ENCODE measurements at regions not wholly inside any gene's neighbourhood (a gene's known extent, or its start where the extent isn't known, plus 50 kb on each side); places are given as distances from the start of the nearest gene placed in this dataset.

DNA sequence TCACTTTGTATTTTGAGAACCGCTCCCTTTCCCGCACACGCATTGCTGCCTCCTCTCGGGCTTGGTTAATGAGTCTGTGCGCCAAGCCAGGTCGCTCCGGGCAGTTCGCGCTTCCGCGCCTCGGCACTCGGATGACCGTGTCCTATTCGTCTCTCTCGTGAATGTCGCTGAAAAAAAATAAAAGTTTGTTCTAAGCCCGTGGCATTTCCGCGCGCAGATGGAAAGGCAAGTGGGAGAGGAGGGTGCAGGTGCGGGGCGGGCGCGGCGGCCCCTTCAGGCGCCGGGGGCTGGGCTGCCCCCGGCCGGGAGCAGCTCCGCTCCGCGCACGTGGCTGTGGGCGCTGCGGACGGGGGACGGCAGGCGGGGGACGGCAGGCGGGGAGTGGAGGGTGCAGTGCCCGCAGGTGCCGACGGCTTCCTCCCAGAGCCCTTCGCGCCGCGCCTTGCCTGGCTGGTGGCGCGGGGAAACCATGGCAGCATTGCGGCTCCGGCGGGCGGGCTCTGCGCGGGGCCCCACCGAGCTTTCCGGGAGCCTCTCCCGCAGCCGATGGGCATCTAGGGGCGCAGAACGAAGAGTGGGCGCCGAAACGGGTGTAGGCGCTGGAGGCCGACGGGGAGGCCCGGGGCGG lies 159.6 kb upstream of the SIX2 start:
- TF ChIP-seq POLR2AphosphoS5 (IDR thresholded peaks at IDR 0.05) (peak; percentile 78), SMC3 (conservative IDR thresholded peaks at IDR 0.05; ENCODE audit: poor library complexity) (no peak), MXI1 (conservative IDR thresholded peaks at IDR 0.05; ENCODE audit: poor library complexity, severe bottlenecking) (peak; percentile 25), EZH2 (IDR thresholded peaks at IDR 0.05; ENCODE audit: borderline replicate concordance, insufficient read depth, low read length, poor library complexity, severe bottlenecking) (peak; percentile 27), EP300 (conservative IDR thresholded peaks at IDR 0.05; ENCODE audit: poor library complexity, severe bottlenecking) (no peak)
- Histone ChIP-seq H3K4me3 (ENCODE audit: low read length) (peak overlapping the region; percentile 69), H3K27me3 (ENCODE audit: insufficient read depth, low read depth, low read length) (peaks cover 86% of the 10 kb centered on the region), H3K4me2 (ENCODE audit: low read length) (peak overlapping the region; percentile 53), H3K9me2 (ENCODE audit: insufficient read depth, low read length) (no peaks in the 10 kb centered on the region), H3K9ac (ENCODE audit: low read length) (peak overlapping the region; percentile 41), H3F3A (ENCODE audit: insufficient read depth, low read length, poor library complexity, severe bottlenecking) (no peaks in the 10 kb centered on the region), H3K9me3 (ENCODE audit: low read length) (no peaks in the 10 kb centered on the region), H3K79me2 (replicated peaks; ENCODE audit: insufficient read depth, low read length) (no peaks in the 10 kb centered on the region), H3K36me3 (ENCODE audit: insufficient read depth, low read length) (no peaks in the 10 kb centered on the region), H2AFZ (ENCODE audit: low read depth, low read length) (no peak overlapping the region), H4K20me1 (ENCODE audit: insufficient read depth) (no peaks in the 10 kb centered on the region), H3K27ac (ENCODE audit: low read length) (no peak overlapping the region)

DNA sequence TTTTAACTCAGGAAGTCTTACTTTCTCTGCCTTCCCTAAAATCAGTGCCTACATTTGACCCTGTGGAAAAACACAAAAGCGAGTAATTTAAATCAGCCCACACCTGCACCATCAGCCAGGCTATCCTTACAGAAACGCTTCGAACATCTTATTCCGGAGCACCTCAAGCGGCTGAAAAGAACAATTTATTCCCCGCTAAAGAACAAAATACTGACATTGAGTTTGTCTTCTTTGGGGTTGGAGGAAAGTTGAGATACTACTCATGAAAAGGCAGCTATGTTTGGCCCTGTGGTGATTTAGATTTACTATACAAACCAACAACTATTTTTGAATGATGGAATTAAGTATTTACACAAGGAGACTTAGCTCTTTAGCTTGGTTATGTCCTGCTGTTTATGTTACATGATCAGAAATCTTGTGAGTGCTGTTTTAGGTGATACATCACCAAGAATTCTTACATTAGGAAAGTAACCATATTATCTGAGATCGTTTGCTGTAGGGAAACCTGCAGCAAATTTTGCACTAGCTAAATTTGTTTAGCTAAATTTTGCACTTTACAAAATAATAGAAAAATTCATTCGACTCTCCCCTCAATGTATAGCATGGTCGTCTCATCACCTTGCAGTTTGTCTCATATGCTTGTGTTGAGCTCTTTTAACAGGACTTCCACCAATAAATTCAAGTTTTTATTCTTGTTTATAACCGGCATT lies 158.8 kb upstream of the SIX2 start:
- no peaks in the 10 kb centered on the region for H4K20me1 ChIP-seq (ENCODE audit: insufficient read depth)
- H3K4me2 ChIP-seq (ENCODE audit: low read length), result no peak overlapping the region
- H3K79me2 ChIP-seq (replicated peaks; ENCODE audit: insufficient read depth, low read length), result no peaks in the 10 kb centered on the region
- no peak overlapping the region for H2AFZ ChIP-seq (ENCODE audit: low read depth, low read length)
- H3K9me3 ChIP-seq (ENCODE audit: low read length), result no peaks in the 10 kb centered on the region
- no peaks in the 10 kb centered on the region for H3F3A ChIP-seq (ENCODE audit: insufficient read depth, low read length, poor library complexity, severe bottlenecking)
- peak overlapping the region; percentile 69 for H3K4me3 ChIP-seq (ENCODE audit: low read length)
- H3K9ac ChIP-seq (ENCODE audit: low read length), result no peak overlapping the region
- H3K27ac ChIP-seq (ENCODE audit: low read length), result no peak overlapping the region
- peaks cover 78% of the 10 kb centered on the region for H3K27me3 ChIP-seq (ENCODE audit: insufficient read depth, low read depth, low read length)
- TF ChIP-seq POLR2AphosphoS5 (IDR thresholded peaks at IDR 0.05) (peak; percentile 5), EP300 (conservative IDR thresholded peaks at IDR 0.05; ENCODE audit: poor library complexity, severe bottlenecking) (no peak), TAF1 (IDR thresholded peaks at IDR 0.05; ENCODE audit: low read depth) (no peak)
- TF ChIP-seq, protein P1, sequence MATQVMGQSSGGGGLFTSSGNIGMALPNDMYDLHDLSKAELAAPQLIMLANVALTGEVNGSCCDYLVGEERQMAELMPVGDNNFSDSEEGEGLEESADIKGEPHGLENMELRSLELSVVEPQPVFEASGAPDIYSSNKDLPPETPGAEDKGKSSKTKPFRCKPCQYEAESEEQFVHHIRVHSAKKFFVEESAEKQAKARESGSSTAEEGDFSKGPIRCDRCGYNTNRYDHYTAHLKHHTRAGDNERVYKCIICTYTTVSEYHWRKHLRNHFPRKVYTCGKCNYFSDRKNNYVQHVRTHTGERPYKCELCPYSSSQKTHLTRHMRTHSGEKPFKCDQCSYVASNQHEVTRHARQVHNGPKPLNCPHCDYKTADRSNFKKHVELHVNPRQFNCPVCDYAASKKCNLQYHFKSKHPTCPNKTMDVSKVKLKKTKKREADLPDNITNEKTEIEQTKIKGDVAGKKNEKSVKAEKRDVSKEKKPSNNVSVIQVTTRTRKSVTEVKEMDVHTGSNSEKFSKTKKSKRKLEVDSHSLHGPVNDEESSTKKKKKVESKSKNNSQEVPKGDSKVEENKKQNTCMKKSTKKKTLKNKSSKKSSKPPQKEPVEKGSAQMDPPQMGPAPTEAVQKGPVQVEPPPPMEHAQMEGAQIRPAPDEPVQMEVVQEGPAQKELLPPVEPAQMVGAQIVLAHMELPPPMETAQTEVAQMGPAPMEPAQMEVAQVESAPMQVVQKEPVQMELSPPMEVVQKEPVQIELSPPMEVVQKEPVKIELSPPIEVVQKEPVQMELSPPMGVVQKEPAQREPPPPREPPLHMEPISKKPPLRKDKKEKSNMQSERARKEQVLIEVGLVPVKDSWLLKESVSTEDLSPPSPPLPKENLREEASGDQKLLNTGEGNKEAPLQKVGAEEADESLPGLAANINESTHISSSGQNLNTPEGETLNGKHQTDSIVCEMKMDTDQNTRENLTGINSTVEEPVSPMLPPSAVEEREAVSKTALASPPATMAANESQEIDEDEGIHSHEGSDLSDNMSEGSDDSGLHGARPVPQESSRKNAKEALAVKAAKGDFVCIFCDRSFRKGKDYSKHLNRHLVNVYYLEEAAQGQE (IDR thresholded peaks at IDR 0.05; ENCODE audit: borderline replicate concordance), result no peak
- no peaks in the 10 kb centered on the region for H3K36me3 ChIP-seq (ENCODE audit: insufficient read depth, low read length)
- no peaks in the 10 kb centered on the region for H3K9me2 ChIP-seq (ENCODE audit: insufficient read depth, low read length)

GRCh38 chr2:45166229-45166890 lies 157.1 kb upstream of the SIX2 start:
- H4K20me1 ChIP-seq (ENCODE audit: insufficient read depth), result no peaks in the 10 kb centered on the region
- no peak overlapping the region for H3K27ac ChIP-seq (ENCODE audit: low read length)
- H3K36me3 ChIP-seq (ENCODE audit: insufficient read depth, low read length), result no peaks in the 10 kb centered on the region
- H3K9me3 ChIP-seq (ENCODE audit: low read length), result no peaks in the 10 kb centered on the region
- no peaks in the 10 kb centered on the region for H3K79me2 ChIP-seq (replicated peaks; ENCODE audit: insufficient read depth, low read length)
- H2AFZ ChIP-seq (ENCODE audit: low read depth, low read length), result no peak overlapping the region
- H3K9ac ChIP-seq (ENCODE audit: low read length), result no peak overlapping the region
- no peak overlapping the region for H3K4me3 ChIP-seq (ENCODE audit: low read length)
- TF ChIP-seq MXI1 (conservative IDR thresholded peaks at IDR 0.05; ENCODE audit: poor library complexity, severe bottlenecking) (no peak), TAF1 (IDR thresholded peaks at IDR 0.05; ENCODE audit: low read depth) (no peak), EP300 (conservative IDR thresholded peaks at IDR 0.05; ENCODE audit: poor library complexity, severe bottlenecking) (no peak), POLR2AphosphoS5 (IDR thresholded peaks at IDR 0.05) (no peak)
- TF ChIP-seq, protein P2, sequence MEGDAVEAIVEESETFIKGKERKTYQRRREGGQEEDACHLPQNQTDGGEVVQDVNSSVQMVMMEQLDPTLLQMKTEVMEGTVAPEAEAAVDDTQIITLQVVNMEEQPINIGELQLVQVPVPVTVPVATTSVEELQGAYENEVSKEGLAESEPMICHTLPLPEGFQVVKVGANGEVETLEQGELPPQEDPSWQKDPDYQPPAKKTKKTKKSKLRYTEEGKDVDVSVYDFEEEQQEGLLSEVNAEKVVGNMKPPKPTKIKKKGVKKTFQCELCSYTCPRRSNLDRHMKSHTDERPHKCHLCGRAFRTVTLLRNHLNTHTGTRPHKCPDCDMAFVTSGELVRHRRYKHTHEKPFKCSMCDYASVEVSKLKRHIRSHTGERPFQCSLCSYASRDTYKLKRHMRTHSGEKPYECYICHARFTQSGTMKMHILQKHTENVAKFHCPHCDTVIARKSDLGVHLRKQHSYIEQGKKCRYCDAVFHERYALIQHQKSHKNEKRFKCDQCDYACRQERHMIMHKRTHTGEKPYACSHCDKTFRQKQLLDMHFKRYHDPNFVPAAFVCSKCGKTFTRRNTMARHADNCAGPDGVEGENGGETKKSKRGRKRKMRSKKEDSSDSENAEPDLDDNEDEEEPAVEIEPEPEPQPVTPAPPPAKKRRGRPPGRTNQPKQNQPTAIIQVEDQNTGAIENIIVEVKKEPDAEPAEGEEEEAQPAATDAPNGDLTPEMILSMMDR (IDR thresholded peaks at IDR 0.05; ENCODE audit: poor library complexity, severe bottlenecking), result no peak
- TF ChIP-seq, protein P1 (IDR thresholded peaks at IDR 0.05; ENCODE audit: borderline replicate concordance), result no peak
- no peaks in the 10 kb centered on the region for H3K9me2 ChIP-seq (ENCODE audit: insufficient read depth, low read length)
- no peak overlapping the region for H3K4me2 ChIP-seq (ENCODE audit: low read length)
- peaks cover 61% of the 10 kb centered on the region for H3K27me3 ChIP-seq (ENCODE audit: insufficient read depth, low read depth, low read length)
- no peaks in the 10 kb centered on the region for H3F3A ChIP-seq (ENCODE audit: insufficient read depth, low read length, poor library complexity, severe bottlenecking)
